Heart left ventricle (tissue), 16 donors: ENCODE measurements at regions not wholly inside any gene's neighbourhood (a gene's known extent, or its start where the extent isn't known, plus 50 kb on each side); places are given as distances from the start of the nearest gene placed in this dataset.

Experiments used
- ATAC-seq, 4 donors: fragments of 200-7000 bp; cut with Tn5 transposase; one replicate each; pipeline ENCODE4 v1.9.1; 2020 to 2022; ENCODE audit warnings: moderate library complexity in 4 of 4, mild to moderate bottlenecking in 3 of 4, moderate number of reproducible peaks in 1 of 4
- DNase-seq, 5 donors: peaks; one replicate each; pipeline ENCODE4 v3.0.0-alpha.2; 2020
- H3K27ac ChIP-seq, 12 donors: fragments of 200-600 bp; sonication (generic) in 4 of 12; one replicate each; pipeline versions ENCODE4 v1.5.0 to v1.8.0; 2016 to 2022; ENCODE audit warnings: mild to moderate bottlenecking in 2 of 12
- H3K27me3 ChIP-seq, 9 donors: fragments of 200-600 bp; sonication (generic) in 2 of 9; one replicate each; pipeline versions ENCODE4 v1.5.1 to v1.8.0; 2016 to 2022; ENCODE audit warnings: mild to moderate bottlenecking in 3 of 9
- H3K36me3 ChIP-seq, 9 donors: fragments of 200-600 bp; sonication (generic) in 2 of 9; one replicate each; pipeline versions ENCODE4 v1.5.0 to v1.8.0; 2018 to 2022; ENCODE audit warnings: mild to moderate bottlenecking in 2 of 9
- H3K4me1 ChIP-seq, 12 donors: fragments of 200-600 bp; sonication (generic) in 4 of 12; one replicate each; pipeline versions ENCODE4 v1.5.0 to v1.8.0; 2016 to 2022; ENCODE audit warnings: mild to moderate bottlenecking in 3 of 12
- H3K4me3 ChIP-seq, 12 donors: fragments of 200-600 bp; sonication (generic) in 4 of 12; one replicate each; pipeline versions ENCODE4 v1.5.0 to v1.8.0; 2017 to 2022; ENCODE audit warnings: mild to moderate bottlenecking in 9 of 12, moderate library complexity in 4 of 12
- H3K9me3 ChIP-seq, 12 donors: fragments of 200-600 bp; sonication (generic) in 4 of 12; one replicate each; pipeline versions ENCODE4 v1.5.0 to v1.8.0; 2016 to 2022; ENCODE audit warnings: mild to moderate bottlenecking in 1 of 12
- CTCF ChIP-seq, 12 donors: fragments of 200-600 bp; sonication (generic) in 4 of 12; IDR thresholded peaks; one replicate each; pipeline versions ENCODE4 v1.5.0 to v1.8.0; 2018 to 2022; ENCODE audit warnings: antibody characterized with exemption in 12 of 12, mild to moderate bottlenecking in 5 of 12
- POLR2A ChIP-seq, 2 donors: fragments of 450-650 bp; IDR thresholded peaks; one replicate each; pipeline ENCODE4 v1.6.1; 2017; ENCODE audit warnings: antibody characterized with exemption in 2 of 2, mild to moderate bottlenecking in 2 of 2, moderate library complexity in 2 of 2
- WGBS, 4 donors: extraction: QIAGEN DNeasy Blood & Tissue Kit in 2 of 4; methylation state at CpG; one replicate each; pipeline versions ENCODE4 v1.1.5 to v1.1.7; 2013 to 2018; 5-methylcytosine and 5-hydroxymethylcytosine counted together
- intact Hi-C, 10 donors: fragments of 100-400 bp; cut with DNase I; formaldehyde crosslinking; loops; one replicate each; pipeline versions ENCODE4 v1.11.1 to v1.14.2; 2022
- donor health status: ischemic (EF 13 %, LVEDD 7.1; RV severe dilation, severe dysfunction).
- donor health status: healthy with polysubstance abuse.
- donor health status: DM: no; HTN: yes; CAD: no.
- donor health status: DM: no; HTN: no; CAD: no.
- donor health status: ischemic (EF 25% LVEDD 6.9; RV normal size, moderate dysfunction).
- donor health status: ischemic (EF 25% LVEDD 5.7; RV mildly dilated, moderate dysfunction).
- donor health status: healthy.
- donor health status: DM: yes; HTN: yes; CAD: no.
- donor health status: ischemic (EF 35%, LVEDD 5.7; RV mildly dilated, moderate dysfunction).
- donor health status: nonischemic (EF 11% LVEDD 7.7; RV severe dilation, severe dysfunction).
- donor health status: DM: yes; HTN: yes; CAD: no.
- donor health status: PGD.
- donor health status: ischemic (EF 29% LVEDD 5.4; RV normal size, mild dysfunction).
- donor health status: nonischemic (EF 23%, LVEDD 6.1; RV moderate dilation, normal function).

- DNase-seq (no peak), ATAC-seq (no peak)
- Histone ChIP-seq H3K4me3 (no peak overlapping the region), H3K4me1 (peaks cover 0 to 14% (median 2%) of the 10 kb centered on the region in 12 donors), H3K9me3 (no peaks in the 10 kb centered on the region), H3K27ac (no peak overlapping the region), H3K27me3 (no peaks in the 10 kb centered on the region), H3K36me3 (no peaks in the 10 kb centered on the region)
- intact Hi-C loops: no loop called here
- TF ChIP-seq POLR2A (IDR thresholded peaks at IDR 0.05) (no peak), CTCF (IDR thresholded peaks at IDR 0.05) (no peak)
- WGBS, 4 donors: 71 to 87% (median 80%) methylated on average over 4 of the region's 4 CpGs
Measured at GRCh38 chr5:141785135-141785534, 93.1 kb downstream of the PCDH1 start.

GRCh38 chr5:141784529-141784928 is 93.7 kb downstream of the PCDH1 start:
- Histone ChIP-seq H3K4me3 (no peak overlapping the region), H3K27ac (no peak overlapping the region), H3K9me3 (no peaks in the 10 kb centered on the region), H3K4me1 (peaks cover 0 to 20% (median 7%) of the 10 kb centered on the region in 12 donors), H3K36me3 (no peaks in the 10 kb centered on the region), H3K27me3 (no peaks in the 10 kb centered on the region)
- 90 to 97% (median 93%) methylated on average over 5 of the region's 5 CpGs for WGBS, 4 donors
- no peak for ATAC-seq
- DNase-seq: no peak
- intact Hi-C loops: no loop called here
- TF ChIP-seq CTCF (IDR thresholded peaks at IDR 0.05) (no peak), POLR2A (IDR thresholded peaks at IDR 0.05) (no peak)

GRCh38 chr5:141783947-141784296 is 94.3 kb downstream of the PCDH1 start:
- ATAC-seq (no peak), DNase-seq (no peak)
- Histone ChIP-seq H3K4me3 (no peak overlapping the region), H3K27me3 (no peaks in the 10 kb centered on the region), H3K4me1 (peaks cover 0 to 27% (median 9%) of the 10 kb centered on the region in 12 donors), H3K9me3 (no peaks in the 10 kb centered on the region), H3K27ac (no peak overlapping the region), H3K36me3 (no peaks in the 10 kb centered on the region)
- intact Hi-C loops: no loop called here
- WGBS, 4 donors: 85 to 94% (median 90%) methylated on average over 4 of the region's 4 CpGs
- TF ChIP-seq CTCF (IDR thresholded peaks at IDR 0.05) (no peak), POLR2A (IDR thresholded peaks at IDR 0.05) (no peak)

GRCh38 chr5:141783005-141783946 is 94.9 kb downstream of the PCDH1 start:
- WGBS, 4 donors: 81 to 91% (median 85%) methylated on average over 15 to 17 of the region's 17 CpGs
- TF ChIP-seq POLR2A (IDR thresholded peaks at IDR 0.05): no peak
- no peak for TF ChIP-seq CTCF (IDR thresholded peaks at IDR 0.05)
- no peaks in the 10 kb centered on the region for H3K9me3 ChIP-seq
- intact Hi-C loops: no loop called here
- no peak overlapping the region for H3K27ac ChIP-seq
- H3K27me3 ChIP-seq: no peaks in the 10 kb centered on the region
- ATAC-seq: no peak
- no peak for DNase-seq
- H3K36me3 ChIP-seq: no peaks in the 10 kb centered on the region
- peaks cover 0 to 28% (median 12%) of the 10 kb centered on the region in 12 donors for H3K4me1 ChIP-seq
- H3K4me3 ChIP-seq: no peak overlapping the region
